Fibroblast of lung (primary cell): ENCODE measurements at regions not wholly inside any gene's neighbourhood (a gene's known extent, or its start where the extent isn't known, plus 50 kb on each side); places are given as distances from the start of the nearest gene placed in this dataset.
A peak's percentile ranks its signal among the peaks of the same experiment; 100 is the strongest.

ENCODE experiments used
- DNase-seq, 2 donors: peaks; one replicate each; pipeline versions ENCODE4 v3.0.0 to v3.0.0-alpha.2; 2010; ENCODE audit warnings: low read depth in 2 of 2
- H2AFZ ChIP-seq: 2 replicates; pipeline ENCODE4 v1.5.1; 2012; ENCODE audit warnings: low read length, control low read depth, inconsistent platforms
- H3K27ac ChIP-seq: 2 replicates; pipeline ENCODE4 v1.5.1; 2011; ENCODE audit warnings: low read length, control low read depth; ENCODE audit not compliant: insufficient read depth
- H3K27me3 ChIP-seq: 2 replicates; pipeline ENCODE4 v1.5.1; 2011; ENCODE audit warnings: mild to moderate bottlenecking, low read length; ENCODE audit not compliant: control insufficient read depth, insufficient read depth
- H3K36me3 ChIP-seq: 2 replicates; pipeline ENCODE4 v1.5.1; 2011; ENCODE audit warnings: low read length; ENCODE audit not compliant: control insufficient read depth, insufficient read depth
- H3K4me1 ChIP-seq: 2 replicates; pipeline ENCODE4 v1.5.1; 2011; ENCODE audit warnings: low read length; ENCODE audit not compliant: control insufficient read depth, insufficient read depth; ENCODE audit errors: extremely low read depth
- H3K4me2 ChIP-seq: 2 replicates; pipeline ENCODE4 v1.5.1; 2011; ENCODE audit warnings: low read length, control low read depth; ENCODE audit not compliant: insufficient read depth; ENCODE audit errors: extremely low read depth
- H3K4me3 ChIP-seq, 4 experiments: fragments of 200-600 bp in 1 of 4; sonication (generic) in 1 of 4; replicated peaks in 1 of 4; 2 replicates each; pipeline ENCODE4 v1.5.1; 2011 to 2016; ENCODE audit warnings: low read length in 4 of 4, low read depth in 3 of 4, mild to moderate bottlenecking in 3 of 4, control low read depth in 2 of 4, inconsistent platforms in 1 of 4, mixed read lengths in 1 of 4; ENCODE audit not compliant: insufficient read depth in 1 of 4; ENCODE audit errors: control extremely low read depth in 1 of 4
- H3K79me2 ChIP-seq: 2 replicates; pipeline ENCODE4 v1.5.1; 2012; ENCODE audit warnings: mild to moderate bottlenecking, low read length, inconsistent platforms; ENCODE audit not compliant: control insufficient read depth, insufficient read depth
- H3K9ac ChIP-seq: 2 replicates; pipeline ENCODE4 v1.5.1; 2011; ENCODE audit warnings: mild to moderate bottlenecking, low read length, control low read depth; ENCODE audit not compliant: insufficient read depth
- H3K9me3 ChIP-seq: 2 replicates; pipeline ENCODE4 v1.5.1; 2012; ENCODE audit warnings: low read depth, low read length; ENCODE audit not compliant: control insufficient read depth, insufficient read depth
- H4K20me1 ChIP-seq: 2 replicates; pipeline ENCODE4 v1.5.1; 2011; ENCODE audit warnings: low read length; ENCODE audit not compliant: control insufficient read depth, insufficient read depth; ENCODE audit errors: extremely low read depth
- CTCF ChIP-seq, 2 donors: IDR thresholded peaks in 1 of 2; conservative IDR thresholded peaks in 1 of 2; 1 replicate in 1 of 2; 2 replicates in 1 of 2; pipeline ENCODE4 v1.5.1; 2011 to 2012; ENCODE audit warnings: low read length in 2 of 2, control low read depth in 1 of 2, inconsistent platforms in 1 of 2, low read depth in 1 of 2, mild to moderate bottlenecking in 1 of 2
- EZH2 ChIP-seq: IDR thresholded peaks from 2 replicates; pipeline ENCODE4 v1.5.1; 2012; ENCODE audit warnings: low read length, control low read depth, mild to moderate bottlenecking; ENCODE audit errors: missing control alignments

GRCh38 chr6:84979541-84979940, 215.1 kb upstream of the TBX18 start:
- peak in 1 of 2 donors; percentile 40 for DNase-seq

GRCh38 chr6:84977363-84977705, 212.9 kb upstream of the TBX18 start:
- TF ChIP-seq CTCF (conservative IDR thresholded peaks at IDR 0.05 in 1 of 2, IDR thresholded peaks at IDR 0.05 in 1 of 2; ENCODE audit: low read depth in 1 of 2, low read length in 2 of 2) (no peak), EZH2 (no peak)
- Histone ChIP-seq H4K20me1 (no peaks in the 10 kb centered on the region), H3K27ac (no peak overlapping the region), H3K36me3 (no peaks in the 10 kb centered on the region), H3K9ac (no peak overlapping the region), H2AFZ (no peak overlapping the region), H3K9me3 (no peaks in the 10 kb centered on the region), H3K4me3 (no peak overlapping the region), H3K79me2 (no peaks in the 10 kb centered on the region), H3K4me2 (no peak overlapping the region), H3K4me1 (no peaks in the 10 kb centered on the region), H3K27me3 (no peaks in the 10 kb centered on the region)
- DNase-seq, result no peak

More at GRCh38 chr6:84979541-84979940, 215.1 kb upstream of the TBX18 start:
- TF ChIP-seq EZH2 (no peak), CTCF (conservative IDR thresholded peaks at IDR 0.05 in 1 of 2, IDR thresholded peaks at IDR 0.05 in 1 of 2; ENCODE audit: low read depth in 1 of 2, low read length in 2 of 2) (no peak)
- Histone ChIP-seq H4K20me1 (no peaks in the 10 kb centered on the region), H3K4me1 (no peaks in the 10 kb centered on the region), H3K36me3 (no peaks in the 10 kb centered on the region), H3K9ac (no peak overlapping the region), H3K79me2 (no peaks in the 10 kb centered on the region), H2AFZ (no peak overlapping the region), H3K4me2 (no peak overlapping the region), H3K27ac (no peak overlapping the region), H3K27me3 (no peaks in the 10 kb centered on the region), H3K9me3 (no peaks in the 10 kb centered on the region), H3K4me3 (no peak overlapping the region)

- no peak overlapping the region for H3K27ac ChIP-seq
- H3K9ac ChIP-seq, result no peak overlapping the region
These were observed 212.3 kb upstream of the TBX18 start for GRCh38 chr6:84976526-84977362.

More at GRCh38 chr6:84976526-84977362, 212.3 kb upstream of the TBX18 start:
- H3K27me3 ChIP-seq, result no peaks in the 10 kb centered on the region
- no peak overlapping the region for H2AFZ ChIP-seq
- DNase-seq, result no peak
- H3K4me2 ChIP-seq, result no peak overlapping the region
- TF ChIP-seq EZH2 (no peak), CTCF (conservative IDR thresholded peaks at IDR 0.05 in 1 of 2, IDR thresholded peaks at IDR 0.05 in 1 of 2; ENCODE audit: low read depth in 1 of 2, low read length in 2 of 2) (no peak)
- no peak overlapping the region for H3K4me3 ChIP-seq
- no peaks in the 10 kb centered on the region for H4K20me1 ChIP-seq
- no peaks in the 10 kb centered on the region for H3K79me2 ChIP-seq
- no peaks in the 10 kb centered on the region for H3K9me3 ChIP-seq
- no peaks in the 10 kb centered on the region for H3K36me3 ChIP-seq
- no peaks in the 10 kb centered on the region for H3K4me1 ChIP-seq
